Hepatic stellate cell (primary cell): ENCODE measurements at regions not wholly inside any gene's neighbourhood (a gene's known extent, or its start where the extent isn't known, plus 50 kb on each side); places are given as distances from the start of the nearest gene placed in this dataset.

Experiments used
- DNase-seq: peaks from one replicate; pipeline ENCODE4 v3.0.0; 2011; ENCODE audit warnings: low spot score

- no peak for DNase-seq
These were observed 208.8 kb downstream of the TLE4 start for GRCh38 chr9:79780559-79780958.

GRCh38 chr9:79779901-79780300 lies 208.1 kb downstream of the TLE4 start:
- no peak for DNase-seq

DNA sequence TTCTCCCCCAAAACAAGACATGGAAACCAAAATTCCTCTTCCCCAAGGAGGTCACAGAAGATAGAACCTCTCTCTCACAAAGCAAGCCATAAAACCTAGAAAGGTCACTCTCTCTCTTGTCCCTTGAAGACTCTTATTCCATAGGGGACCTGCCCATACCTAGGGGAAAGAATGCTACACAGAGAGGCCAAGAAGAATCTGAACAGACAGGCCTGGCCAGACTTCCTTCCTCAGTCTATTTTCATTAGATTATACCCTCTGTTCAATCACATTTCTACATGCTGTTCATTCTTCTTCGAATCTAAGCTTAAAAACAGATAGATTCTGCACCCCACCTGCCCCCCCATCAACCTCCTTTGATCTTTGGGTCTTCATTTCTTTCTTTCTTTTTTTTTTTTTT lies 206.8 kb downstream of the TLE4 start:
- DNase-seq: no peak

DNA sequence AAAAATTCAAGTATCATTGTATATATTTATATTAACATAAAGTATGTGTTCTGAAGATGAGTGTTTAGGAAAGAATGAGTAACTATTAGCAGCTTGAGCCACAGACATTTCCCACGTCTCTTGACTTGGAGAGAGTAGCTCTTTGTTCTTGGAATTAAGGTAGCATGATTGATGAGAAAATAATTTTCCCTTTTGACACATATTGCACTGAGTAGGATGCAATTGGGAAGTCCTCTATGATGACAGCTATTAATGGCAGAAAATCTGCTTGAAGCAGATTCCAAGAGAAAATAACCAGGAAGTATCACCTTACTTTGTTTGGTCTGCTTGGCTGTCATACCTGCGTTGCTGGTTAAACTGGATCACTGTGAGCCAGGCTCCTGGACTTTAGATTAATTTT lies 204.8 kb downstream of the TLE4 start:
- no peak for DNase-seq
